Nephron (organoid): ENCODE measurements at regions not wholly inside any gene's neighbourhood (a gene's known extent, or its start where the extent isn't known, plus 50 kb on each side); places are given as distances from the start of the nearest gene placed in this dataset.

Experiments used
- H3K27ac Mint-ChIP-seq, 3 experiments: 2 replicates each; pipeline ENCODE4 v1.8.0; 2020; ENCODE audit warnings: mixed read lengths in 3 of 3, mild to moderate bottlenecking in 2 of 3, moderate library complexity in 1 of 3
- H3K27me3 Mint-ChIP-seq: 2 replicates; pipeline ENCODE4 v1.8.0; 2021; ENCODE audit warnings: low read depth, mild to moderate bottlenecking, moderate library complexity, mixed read lengths
- H3K36me3 Mint-ChIP-seq: 2 replicates; pipeline ENCODE4 v1.8.0; 2020; ENCODE audit warnings: low read depth, mixed read lengths
- H3K4me1 Mint-ChIP-seq: 2 replicates; pipeline ENCODE4 v1.8.0; 2020; ENCODE audit warnings: mixed read lengths
- H3K4me3 Mint-ChIP-seq, 3 experiments: 2 replicates each; pipeline ENCODE4 v1.8.0; 2020; ENCODE audit warnings: mild to moderate bottlenecking in 3 of 3, mixed read lengths in 3 of 3, moderate library complexity in 2 of 3
- H3K9me3 Mint-ChIP-seq: 2 replicates; pipeline ENCODE4 v1.8.0; 2020; ENCODE audit warnings: mixed read lengths
- TF ChIP-seq, protein P1 (sequence below), 3 experiments: fragments of 200-600 bp; sonication (generic); IDR thresholded peaks; one replicate each; pipeline ENCODE4 v1.5.0; 2021; ENCODE audit warnings: antibody characterized with exemption in 3 of 3; ENCODE audit not compliant: unreplicated experiment in 3 of 3

DNA sequence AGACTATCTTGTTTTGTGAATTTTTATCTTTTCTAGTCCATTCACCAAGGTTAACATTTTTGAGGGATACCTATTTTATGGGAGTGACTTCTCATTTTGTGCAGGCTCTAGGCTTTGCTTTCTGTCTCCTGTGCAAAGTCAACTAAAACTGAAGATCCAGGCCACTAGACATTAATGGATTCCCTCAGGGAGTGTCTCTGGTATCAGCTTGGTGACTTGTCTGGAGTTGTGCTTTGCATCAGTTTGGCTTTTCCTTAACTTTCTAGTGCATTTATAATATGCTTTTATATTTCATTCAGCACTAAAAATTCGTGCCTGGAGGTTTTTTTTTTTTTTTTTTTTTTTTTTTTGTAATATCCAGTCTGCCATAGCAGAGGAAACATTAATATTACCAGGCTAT is 144.2 kb downstream of the YIPF5 start:
- H3K9me3 Mint-ChIP-seq, result peaks cover 14% of the 10 kb centered on the region
- H3K27me3 Mint-ChIP-seq, result peaks cover 4% of the 10 kb centered on the region
- peak overlapping the region; percentile 57 to 82 (median 60) for H3K27ac Mint-ChIP-seq
- no peak overlapping the region for H3K4me3 Mint-ChIP-seq
- TF ChIP-seq, protein P1, sequence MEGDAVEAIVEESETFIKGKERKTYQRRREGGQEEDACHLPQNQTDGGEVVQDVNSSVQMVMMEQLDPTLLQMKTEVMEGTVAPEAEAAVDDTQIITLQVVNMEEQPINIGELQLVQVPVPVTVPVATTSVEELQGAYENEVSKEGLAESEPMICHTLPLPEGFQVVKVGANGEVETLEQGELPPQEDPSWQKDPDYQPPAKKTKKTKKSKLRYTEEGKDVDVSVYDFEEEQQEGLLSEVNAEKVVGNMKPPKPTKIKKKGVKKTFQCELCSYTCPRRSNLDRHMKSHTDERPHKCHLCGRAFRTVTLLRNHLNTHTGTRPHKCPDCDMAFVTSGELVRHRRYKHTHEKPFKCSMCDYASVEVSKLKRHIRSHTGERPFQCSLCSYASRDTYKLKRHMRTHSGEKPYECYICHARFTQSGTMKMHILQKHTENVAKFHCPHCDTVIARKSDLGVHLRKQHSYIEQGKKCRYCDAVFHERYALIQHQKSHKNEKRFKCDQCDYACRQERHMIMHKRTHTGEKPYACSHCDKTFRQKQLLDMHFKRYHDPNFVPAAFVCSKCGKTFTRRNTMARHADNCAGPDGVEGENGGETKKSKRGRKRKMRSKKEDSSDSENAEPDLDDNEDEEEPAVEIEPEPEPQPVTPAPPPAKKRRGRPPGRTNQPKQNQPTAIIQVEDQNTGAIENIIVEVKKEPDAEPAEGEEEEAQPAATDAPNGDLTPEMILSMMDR (IDR thresholded peaks at IDR 0.05; ENCODE audit: unreplicated experiment in 3 of 3), result no peak
- peaks cover 28% of the 10 kb centered on the region for H3K4me1 Mint-ChIP-seq
- peaks cover 4% of the 10 kb centered on the region for H3K36me3 Mint-ChIP-seq

DNA sequence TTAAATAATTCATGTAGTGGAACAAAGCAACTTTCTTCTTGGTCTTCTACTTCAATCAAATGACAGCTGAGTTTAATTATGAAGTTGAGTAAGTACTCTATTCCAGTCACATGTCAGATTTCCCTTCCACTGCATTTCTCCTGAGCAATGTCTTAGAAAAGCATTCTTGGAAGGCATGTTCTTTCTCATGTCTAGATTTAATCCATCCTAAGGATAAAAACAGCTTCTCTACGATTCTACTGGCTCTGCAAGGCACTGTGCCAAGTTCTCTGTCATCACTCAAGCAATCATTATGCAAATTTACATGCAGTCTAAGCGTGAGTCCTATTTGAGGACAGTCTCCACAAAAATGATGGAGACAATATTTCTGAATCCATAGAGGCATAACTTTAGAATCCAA is 142.4 kb downstream of the YIPF5 start:
- Mint-ChIP-seq H3K4me1 (peaks cover 45% of the 10 kb centered on the region), H3K27me3 (peaks cover 4% of the 10 kb centered on the region), H3K36me3 (peaks cover 4% of the 10 kb centered on the region), H3K4me3 (no peak overlapping the region), H3K27ac (peak overlapping the region; percentile 94 to 98 (median 96)), H3K9me3 (peaks cover 4% of the 10 kb centered on the region)
- TF ChIP-seq, protein P1 (IDR thresholded peaks at IDR 0.05; ENCODE audit: unreplicated experiment in 3 of 3), result no peak

DNA sequence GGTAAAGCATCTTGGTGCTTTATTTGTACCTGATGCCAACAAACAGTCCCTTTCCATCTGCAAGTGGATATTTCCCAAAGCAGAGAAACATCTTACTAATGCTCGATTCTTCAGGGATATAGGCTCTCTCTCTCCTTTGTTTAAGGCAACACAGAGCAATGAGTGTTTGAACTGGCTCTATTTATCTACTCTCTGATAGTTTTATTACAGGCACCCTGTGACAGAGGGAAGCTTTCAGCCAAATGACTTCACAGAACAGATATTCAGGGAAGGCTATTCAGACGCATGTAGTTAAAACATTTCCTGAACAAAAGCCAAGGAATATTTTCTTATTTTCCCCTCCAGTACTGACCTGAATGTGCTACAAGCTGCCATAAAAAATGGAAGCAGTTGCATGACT is 141.8 kb downstream of the YIPF5 start:
- H3K27me3 Mint-ChIP-seq, result peaks cover 4% of the 10 kb centered on the region
- TF ChIP-seq, protein P1 (IDR thresholded peaks at IDR 0.05; ENCODE audit: unreplicated experiment in 3 of 3), result no peak
- peaks cover 51% of the 10 kb centered on the region for H3K4me1 Mint-ChIP-seq
- H3K4me3 Mint-ChIP-seq, result peak overlapping the region in 1 of 3 experiments; percentile 17
- H3K36me3 Mint-ChIP-seq, result peaks cover 4% of the 10 kb centered on the region
- peak overlapping the region; percentile 94 to 98 (median 96) for H3K27ac Mint-ChIP-seq
- peaks cover 4% of the 10 kb centered on the region for H3K9me3 Mint-ChIP-seq

DNA sequence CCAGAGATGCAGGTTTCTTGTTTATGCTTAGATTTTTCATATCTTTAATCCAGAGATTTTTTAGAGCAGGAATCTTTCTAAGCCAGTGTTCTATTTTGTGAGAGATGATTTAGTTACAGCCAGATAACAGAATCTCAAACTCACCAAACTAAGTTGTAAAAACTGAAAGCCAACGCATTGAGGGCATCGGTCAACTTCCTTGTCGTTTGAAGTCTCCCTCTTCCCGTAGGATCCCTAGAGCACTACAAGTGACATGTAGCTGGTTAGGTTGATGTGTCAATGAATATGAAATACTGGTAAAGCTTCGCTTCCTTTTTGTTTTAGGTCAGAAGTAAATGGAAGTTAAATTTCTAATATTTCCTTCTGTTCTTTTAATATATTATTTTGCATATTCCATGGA is 139.6 kb downstream of the YIPF5 start:
- Mint-ChIP-seq H3K9me3 (peaks cover under 1% of the 10 kb centered on the region), H3K27me3 (peaks cover 4% of the 10 kb centered on the region), H3K4me1 (peaks cover 47% of the 10 kb centered on the region), H3K36me3 (peaks cover under 1% of the 10 kb centered on the region), H3K4me3 (no peak overlapping the region), H3K27ac (peak overlapping the region; percentile 27 to 87 (median 79))
- TF ChIP-seq, protein P1 (IDR thresholded peaks at IDR 0.05; ENCODE audit: unreplicated experiment in 3 of 3), result no peak

DNA sequence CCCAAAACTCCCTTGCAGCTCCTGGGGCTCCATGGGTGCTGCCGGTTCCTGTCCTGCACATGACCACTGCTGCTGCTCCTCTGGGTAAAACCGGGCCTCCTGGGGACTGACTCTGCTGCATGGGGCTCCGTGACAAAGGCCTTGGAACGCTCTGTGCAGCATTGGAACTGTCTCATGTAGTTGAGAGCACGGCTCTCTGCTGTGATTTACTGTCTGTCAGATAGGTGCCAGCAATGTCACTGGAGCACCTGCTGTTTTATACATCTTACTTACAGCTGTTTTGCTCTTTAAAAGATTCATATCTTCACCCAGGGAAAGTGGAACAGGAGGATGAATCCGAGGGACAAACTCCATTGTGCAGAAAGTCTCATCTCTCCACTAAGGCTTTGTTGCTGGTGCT is 138.1 kb downstream of the YIPF5 start:
- Mint-ChIP-seq H3K27me3 (peaks cover 3% of the 10 kb centered on the region), H3K4me3 (peak overlapping the region in 1 of 3 experiments; percentile 7), H3K9me3 (no peaks in the 10 kb centered on the region), H3K36me3 (no peaks in the 10 kb centered on the region), H3K27ac (peak overlapping the region; percentile 32 to 79 (median 58)), H3K4me1 (peaks cover 39% of the 10 kb centered on the region)
- TF ChIP-seq, protein P1 (IDR thresholded peaks at IDR 0.05; ENCODE audit: unreplicated experiment in 3 of 3), result no peak

DNA sequence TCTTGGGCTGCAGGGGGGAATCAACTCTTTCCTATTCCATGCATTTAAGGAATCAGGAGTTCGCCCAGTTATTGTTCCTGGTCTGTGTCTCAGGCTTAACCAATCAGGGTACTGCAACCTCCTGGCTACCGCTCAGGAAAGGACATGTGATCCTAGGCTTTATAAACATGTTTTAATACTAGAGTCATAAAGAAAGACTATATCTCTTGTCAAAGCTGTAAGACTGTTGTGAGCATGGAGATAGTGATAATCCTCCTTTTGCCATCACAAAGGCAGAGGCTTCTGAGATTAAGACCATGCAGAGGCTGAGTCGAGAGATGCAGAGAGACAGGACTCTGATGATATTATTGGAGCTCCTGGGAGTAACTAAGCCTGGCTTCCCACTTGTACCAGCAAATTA is 137.0 kb downstream of the YIPF5 start:
- peaks cover 31% of the 10 kb centered on the region for H3K4me1 Mint-ChIP-seq
- peak overlapping the region in 1 of 3 experiments; percentile 45 for H3K4me3 Mint-ChIP-seq
- TF ChIP-seq, protein P1 (IDR thresholded peaks at IDR 0.05; ENCODE audit: unreplicated experiment in 3 of 3), result no peak
- H3K27me3 Mint-ChIP-seq, result peaks cover 3% of the 10 kb centered on the region
- no peaks in the 10 kb centered on the region for H3K36me3 Mint-ChIP-seq
- no peaks in the 10 kb centered on the region for H3K9me3 Mint-ChIP-seq
- peak overlapping the region; percentile 18 to 79 (median 60) for H3K27ac Mint-ChIP-seq
